Fibroblast of mammary gland (primary cell): ENCODE measurements at regions not wholly inside any gene's neighbourhood (a gene's known extent, or its start where the extent isn't known, plus 50 kb on each side); places are given as distances from the start of the nearest gene placed in this dataset.

ENCODE experiments used
- DNase-seq: peaks from one replicate; pipeline ENCODE4 v3.0.0-alpha.2; 2010; ENCODE audit warnings: low read depth
- H3K4me3 ChIP-seq: 2 replicates; pipeline ENCODE4 v1.5.1; 2011; ENCODE audit warnings: low read depth, mild to moderate bottlenecking, low read length, moderate library complexity; ENCODE audit not compliant: control insufficient read depth
- TF ChIP-seq, protein P1 (sequence below): conservative IDR thresholded peaks from 2 replicates; pipeline ENCODE4 v1.5.1; 2011; ENCODE audit warnings: low read depth, low read length, inconsistent platforms; ENCODE audit not compliant: control insufficient read depth, insufficient read depth

DNA sequence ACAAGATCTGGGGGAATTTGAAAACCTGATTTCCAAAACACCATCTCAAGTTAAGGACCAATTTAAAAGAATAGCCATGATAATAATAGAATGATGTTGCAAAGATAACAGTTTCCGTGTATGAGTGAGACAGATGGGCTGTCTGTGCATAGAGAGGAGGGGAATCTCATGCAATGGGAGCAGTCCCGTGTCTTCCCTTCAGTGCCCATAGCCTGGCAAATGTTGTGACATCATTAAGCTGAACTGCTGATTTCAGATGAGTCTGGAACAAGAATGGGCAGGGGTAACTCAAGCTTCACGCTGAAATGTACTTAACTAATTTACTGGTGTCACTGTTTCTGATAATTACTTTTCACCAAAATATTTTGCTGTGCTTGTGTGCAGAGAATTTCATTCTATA lies 454.0 kb downstream of the FOXG1 start:
- TF ChIP-seq, protein P1, sequence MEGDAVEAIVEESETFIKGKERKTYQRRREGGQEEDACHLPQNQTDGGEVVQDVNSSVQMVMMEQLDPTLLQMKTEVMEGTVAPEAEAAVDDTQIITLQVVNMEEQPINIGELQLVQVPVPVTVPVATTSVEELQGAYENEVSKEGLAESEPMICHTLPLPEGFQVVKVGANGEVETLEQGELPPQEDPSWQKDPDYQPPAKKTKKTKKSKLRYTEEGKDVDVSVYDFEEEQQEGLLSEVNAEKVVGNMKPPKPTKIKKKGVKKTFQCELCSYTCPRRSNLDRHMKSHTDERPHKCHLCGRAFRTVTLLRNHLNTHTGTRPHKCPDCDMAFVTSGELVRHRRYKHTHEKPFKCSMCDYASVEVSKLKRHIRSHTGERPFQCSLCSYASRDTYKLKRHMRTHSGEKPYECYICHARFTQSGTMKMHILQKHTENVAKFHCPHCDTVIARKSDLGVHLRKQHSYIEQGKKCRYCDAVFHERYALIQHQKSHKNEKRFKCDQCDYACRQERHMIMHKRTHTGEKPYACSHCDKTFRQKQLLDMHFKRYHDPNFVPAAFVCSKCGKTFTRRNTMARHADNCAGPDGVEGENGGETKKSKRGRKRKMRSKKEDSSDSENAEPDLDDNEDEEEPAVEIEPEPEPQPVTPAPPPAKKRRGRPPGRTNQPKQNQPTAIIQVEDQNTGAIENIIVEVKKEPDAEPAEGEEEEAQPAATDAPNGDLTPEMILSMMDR = no peak
- DNase-seq = no peak
- no peak overlapping the region for H3K4me3 ChIP-seq

DNA sequence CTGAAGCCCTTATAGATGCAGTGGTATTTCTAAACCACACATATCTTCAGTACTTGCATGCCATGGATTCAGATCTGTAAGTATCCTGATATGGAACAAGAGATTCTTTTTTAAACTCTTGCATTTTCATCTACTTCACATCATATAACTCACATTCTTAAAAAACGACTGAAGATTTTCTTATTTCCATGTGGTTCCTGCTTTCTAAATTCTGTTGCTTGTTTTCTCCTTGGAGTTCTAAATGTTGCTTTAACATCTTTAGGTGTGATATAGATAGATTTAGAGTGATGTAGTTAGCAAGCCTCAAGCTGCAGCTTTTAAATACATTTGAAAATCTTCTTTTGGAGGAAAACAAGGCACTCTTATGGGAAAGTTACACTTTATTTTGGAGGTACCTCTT lies 455.4 kb downstream of the FOXG1 start:
- no peak overlapping the region for H3K4me3 ChIP-seq
- DNase-seq = no peak
- TF ChIP-seq, protein P1 = no peak

DNA sequence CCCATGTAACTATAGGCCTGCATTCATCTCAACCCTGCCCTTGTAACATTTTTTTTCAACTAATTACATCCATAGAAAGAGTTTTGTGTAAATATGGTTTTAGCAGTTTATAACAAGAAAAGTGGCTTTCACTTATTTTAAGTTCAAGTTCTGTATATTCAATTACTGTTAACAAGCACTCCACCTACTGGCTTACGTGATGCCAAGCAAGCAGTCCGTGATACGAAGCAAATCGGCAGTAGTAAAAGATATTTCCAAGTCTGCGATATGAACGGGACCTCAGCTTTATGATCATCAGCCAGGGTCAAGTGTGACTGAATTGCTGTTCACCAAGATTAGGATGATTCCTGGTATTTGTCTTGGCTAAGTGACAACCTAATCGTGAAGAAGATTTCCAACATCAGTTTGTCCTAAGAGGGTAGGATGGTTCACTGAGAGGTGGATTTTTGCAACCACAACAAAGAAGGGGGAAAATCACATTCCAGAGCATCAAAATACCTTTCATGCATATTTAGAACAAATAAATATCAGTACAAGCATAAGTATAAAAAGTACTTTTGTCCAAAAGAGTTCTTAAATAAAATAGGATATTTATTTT lies 456.2 kb downstream of the FOXG1 start:
- no peak overlapping the region for H3K4me3 ChIP-seq
- peak; percentile 81 for DNase-seq
- TF ChIP-seq, protein P1 = peak; percentile 80

DNA sequence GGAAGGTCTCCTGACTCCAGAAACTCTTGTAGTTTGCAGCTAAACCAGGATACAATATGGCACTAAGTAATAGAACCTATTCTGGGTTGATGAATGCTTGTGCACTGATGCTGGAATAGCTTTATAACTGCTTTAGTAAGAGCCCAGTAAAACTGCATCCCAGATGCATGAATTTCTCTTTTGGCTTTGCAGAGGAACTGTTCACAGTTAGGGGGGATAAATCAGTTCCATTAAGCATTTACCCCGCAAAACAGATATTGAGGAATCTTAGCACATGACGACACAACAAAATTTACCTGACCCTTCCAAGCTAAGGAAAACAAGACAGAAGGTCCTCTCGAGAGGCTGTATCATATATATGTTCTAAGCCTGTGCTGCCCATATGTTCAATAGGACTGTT lies 457.4 kb downstream of the FOXG1 start:
- TF ChIP-seq, protein P1 = no peak
- no peak for DNase-seq
- H3K4me3 ChIP-seq = no peak overlapping the region

DNA sequence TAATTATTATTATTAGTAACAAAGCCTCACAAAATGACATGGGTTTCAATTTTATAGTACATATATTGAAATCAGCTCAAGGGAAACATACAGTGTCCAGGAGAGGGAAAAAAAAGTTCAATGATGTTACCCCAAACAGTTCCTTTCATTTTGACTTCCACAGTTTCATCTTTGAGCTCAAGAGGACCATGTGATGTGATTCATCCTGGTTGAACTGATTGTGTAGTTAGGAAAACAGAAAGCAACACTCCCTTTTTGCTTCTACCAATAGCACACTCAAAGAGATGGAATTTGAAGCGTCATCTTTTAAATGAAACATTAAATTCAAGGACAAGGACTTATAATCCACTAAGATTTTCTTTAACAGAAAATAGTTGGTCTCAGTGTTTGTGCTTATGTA lies 461.0 kb downstream of the FOXG1 start:
- DNase-seq = peak; percentile 56
- TF ChIP-seq, protein P1 = no peak
- H3K4me3 ChIP-seq = no peak overlapping the region

DNA sequence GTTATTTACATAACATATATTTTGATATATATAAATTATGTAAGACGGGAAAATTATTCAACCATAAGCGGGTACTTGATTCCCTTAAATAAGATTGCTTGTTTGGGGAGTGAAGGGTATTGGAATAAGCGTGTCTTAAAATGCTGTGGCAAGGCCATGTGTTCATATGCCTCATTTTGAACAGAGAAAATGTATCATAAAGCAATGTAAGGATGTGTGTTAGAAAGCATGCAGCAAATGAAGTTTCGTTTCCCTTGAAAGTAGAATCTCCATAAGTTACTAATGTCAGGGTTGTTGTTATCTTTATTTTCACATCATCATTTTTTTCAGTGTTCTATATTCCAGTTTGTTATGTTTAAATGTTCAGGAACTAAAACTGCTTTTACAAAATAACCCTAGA lies 465.6 kb downstream of the FOXG1 start:
- no peak overlapping the region for H3K4me3 ChIP-seq
- TF ChIP-seq, protein P1 = no peak
- no peak for DNase-seq

DNA sequence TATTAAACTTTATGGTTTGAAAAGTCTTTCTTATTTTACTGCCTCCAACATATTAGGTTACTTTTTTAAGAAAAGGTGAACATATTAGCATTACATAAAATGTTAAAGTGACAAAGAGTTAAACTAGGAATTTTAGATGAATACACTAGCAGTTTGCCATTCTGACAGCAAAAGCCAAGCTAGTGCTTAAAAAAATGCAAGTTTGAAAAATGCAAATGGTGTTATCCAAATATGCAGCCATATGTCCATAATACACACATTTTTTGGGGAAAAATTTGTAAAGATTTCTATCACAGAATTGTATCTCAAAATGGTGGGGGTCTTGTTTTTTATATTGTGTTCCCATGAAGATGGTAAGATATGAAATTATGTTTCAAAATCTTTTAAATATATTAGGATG lies 466.1 kb downstream of the FOXG1 start:
- TF ChIP-seq, protein P1 = no peak
- no peak for DNase-seq
- H3K4me3 ChIP-seq = no peak overlapping the region
